HepG2 (cell line): ENCODE measurements at regions not wholly inside any gene's neighbourhood (a gene's known extent, or its start where the extent isn't known, plus 50 kb on each side); places are given as distances from the start of the nearest gene placed in this dataset.
A peak's percentile ranks its signal among the peaks of the same experiment; 100 is the strongest.

ENCODE experiments used
- AGO2 ChIP-seq: fragments of 200-400 bp; formaldehyde crosslinking; optimal IDR thresholded peaks from 2 replicates; pipeline ENCODE3; 2017; ENCODE audit warnings: mild to moderate bottlenecking, low read depth, low read length, moderate library complexity
- ARNT2 ChIP-seq: sonication (generic); formaldehyde crosslinking; IDR thresholded peaks from 2 replicates; pipeline ENCODE4 v1.8.0; 2022; ENCODE audit warnings: mild to moderate bottlenecking, low read depth, missing genetic modification reagents, moderate library complexity
- ATAD3A ChIP-seq: sonication (generic); formaldehyde crosslinking; IDR thresholded peaks from 2 replicates; pipeline ENCODE4 v1.4.0; 2020; ENCODE audit warnings: missing genetic modification reagents
- CREBL2 ChIP-seq: sonication (generic); formaldehyde crosslinking; IDR thresholded peaks from 2 replicates; pipeline ENCODE4 v1.8.1; 2023; ENCODE audit warnings: missing genetic modification reagents, mild to moderate bottlenecking, borderline replicate concordance
- EEA1 ChIP-seq: sonication (generic); formaldehyde crosslinking; IDR thresholded peaks from 2 replicates; pipeline ENCODE4 v1.5.1; 2020; ENCODE audit warnings: mild to moderate bottlenecking, missing genetic modification reagents, borderline replicate concordance
- FOXM1 ChIP-seq: sonication (generic); formaldehyde crosslinking; IDR thresholded peaks from 2 replicates; pipeline ENCODE4 v1.5.0; 2020; ENCODE audit warnings: missing genetic modification reagents
- FOXO1 ChIP-seq: sonication (generic); formaldehyde crosslinking; IDR thresholded peaks from 2 replicates; pipeline ENCODE4 v1.4.0; 2020; ENCODE audit warnings: missing genetic modification reagents
- MEIS2 ChIP-seq: sonication (generic); formaldehyde crosslinking; IDR thresholded peaks from 2 replicates; pipeline ENCODE4 v1.9.0; 2021; ENCODE audit warnings: mild to moderate bottlenecking, missing genetic modification reagents
- NR2F6 ChIP-seq, 2 experiments: IDR thresholded peaks; 2 replicates each; pipeline ENCODE4 v1.6.1; 2016; ENCODE audit warnings: antibody characterized with exemption in 1 of 2, mild to moderate bottlenecking in 1 of 2
- PATZ1 ChIP-seq: sonication (generic); formaldehyde crosslinking; IDR thresholded peaks from 2 replicates; pipeline ENCODE4 v1.4.0; 2020; ENCODE audit warnings: missing genetic modification reagents
- RARG ChIP-seq: sonication (generic); formaldehyde crosslinking; IDR thresholded peaks from 2 replicates; pipeline ENCODE4 v1.4.0; 2020; ENCODE audit warnings: low read depth, mild to moderate bottlenecking, missing genetic modification reagents
- SIX1 ChIP-seq: sonication (generic); formaldehyde crosslinking; IDR thresholded peaks from 2 replicates; pipeline ENCODE4 v1.4.0; 2020; ENCODE audit warnings: missing genetic modification reagents, borderline replicate concordance
- STAT5B ChIP-seq: sonication (generic); formaldehyde crosslinking; IDR thresholded peaks from 2 replicates; pipeline ENCODE4 v1.4.0; 2020; ENCODE audit warnings: missing genetic modification reagents
- TAF15 ChIP-seq: fragments of 200-400 bp; formaldehyde crosslinking; IDR thresholded peaks from one replicate; pipeline ENCODE4 v1.6.1; 2018; ENCODE audit warnings: mild to moderate bottlenecking, low read depth, low read length; ENCODE audit not compliant: poor library complexity, severe bottlenecking
- ZBTB39 ChIP-seq: sonication (generic); formaldehyde crosslinking; IDR thresholded peaks from 2 replicates; pipeline ENCODE4 v1.5.0; 2020; ENCODE audit warnings: missing genetic modification reagents
- ZMYM4 ChIP-seq: sonication (generic); formaldehyde crosslinking; IDR thresholded peaks from 2 replicates; pipeline ENCODE4 v1.8.1; 2023; ENCODE audit warnings: mild to moderate bottlenecking, missing genetic modification reagents
- ZNF292 ChIP-seq: sonication (generic); formaldehyde crosslinking; IDR thresholded peaks from 2 replicates; pipeline ENCODE4 v1.8.1; 2022; ENCODE audit warnings: mild to moderate bottlenecking, low read depth, missing genetic modification reagents, borderline replicate concordance
- ZNF383 ChIP-seq: sonication (generic); formaldehyde crosslinking; IDR thresholded peaks from 2 replicates; pipeline ENCODE4 v1.4.0; 2020; ENCODE audit warnings: missing genetic modification reagents, mild to moderate bottlenecking, borderline replicate concordance
- ZNF44 ChIP-seq: sonication (generic); formaldehyde crosslinking; IDR thresholded peaks from 2 replicates; pipeline ENCODE4 v1.5.1; 2020; ENCODE audit warnings: mild to moderate bottlenecking, missing genetic modification reagents
- ZNF567 ChIP-seq: sonication (generic); formaldehyde crosslinking; IDR thresholded peaks from 2 replicates; pipeline ENCODE4 v1.8.1; 2023; ENCODE audit warnings: mild to moderate bottlenecking, missing genetic modification reagents, borderline replicate concordance
- ZNF781 ChIP-seq: sonication (generic); formaldehyde crosslinking; IDR thresholded peaks from 2 replicates; pipeline ENCODE4 v1.5.1; 2020; ENCODE audit warnings: borderline replicate concordance, mild to moderate bottlenecking, missing genetic modification reagents; ENCODE audit errors: not compliant biosample characterization
- ZNF879 ChIP-seq: sonication (generic); formaldehyde crosslinking; IDR thresholded peaks from 2 replicates; pipeline ENCODE4 v1.8.1; 2023; ENCODE audit warnings: missing genetic modification reagents
- ZNF891 ChIP-seq: sonication (generic); formaldehyde crosslinking; IDR thresholded peaks from 2 replicates; pipeline ENCODE4 v1.5.0; 2020; ENCODE audit warnings: mild to moderate bottlenecking, missing genetic modification reagents
- TF ChIP-seq, protein P1 (sequence below): sonication (generic); formaldehyde crosslinking; IDR thresholded peaks from 2 replicates; pipeline ENCODE4 v1.5.0; 2020; ENCODE audit warnings: missing genetic modification reagents, mild to moderate bottlenecking, borderline replicate concordance
- TF ChIP-seq, protein P2 (sequence below): sonication (generic); formaldehyde crosslinking; IDR thresholded peaks from 2 replicates; pipeline ENCODE4 v1.5.0; 2020; ENCODE audit warnings: missing genetic modification reagents

DNA sequence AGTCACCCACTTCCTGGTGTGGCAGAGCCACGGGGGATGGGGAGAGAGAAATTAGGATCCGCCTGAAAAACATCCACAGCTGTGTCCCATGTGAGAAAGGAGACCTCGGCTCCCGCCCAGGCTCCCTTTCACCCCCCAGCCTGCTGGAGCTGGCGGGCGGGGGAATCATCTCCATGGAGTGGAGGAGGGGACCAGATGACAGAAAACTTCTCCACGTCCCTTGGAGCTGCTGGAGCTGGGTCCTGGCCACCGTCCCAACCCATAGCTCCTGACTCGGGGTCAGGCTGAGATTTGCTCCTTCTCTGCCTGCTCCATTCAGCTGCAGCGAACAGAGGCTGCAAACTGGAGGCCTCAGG is 113.8 kb downstream of the CEBPB start (continued):
- TF ChIP-seq CREBL2 (CRISPR knock-in tag) (0 out of 2 replicates have a peak, but pooled peaks have one; percentile 19), ATAD3A (CRISPR knock-in tag) (peak; percentile 83; the same call in 1 of the 2 replicates), STAT5B (CRISPR knock-in tag) (0 out of 2 replicates have a peak, but pooled peaks have one; percentile 37), RARG (no peak), ZNF292 (CRISPR knock-in tag) (no peak), EEA1 (CRISPR knock-in tag) (0 out of 2 replicates have a peak, but pooled peaks have one; percentile 4), AGO2 (peak; percentile 24), FOXM1 (CRISPR knock-in tag) (0 out of 2 replicates have a peak, but pooled peaks have one; percentile 35), TAF15 (no peak), PATZ1 (CRISPR knock-in tag) (0 out of 2 replicates have a peak, but pooled peaks have one; percentile 6), NR2F6 (IDR thresholded peaks at IDR 0.05) (0 out of 2 replicates have a peak, but pooled peaks have one; percentile 8), NR2F6 (CRISPR knock-in tag; IDR thresholded peaks at IDR 0.05) (no peak), ZNF879 (CRISPR knock-in tag) (no peak), ZNF891 (CRISPR knock-in tag) (peak; percentile 65; the same call in 1 of the 2 replicates), ARNT2 (CRISPR knock-in tag) (0 out of 2 replicates have a peak, but pooled peaks have one; percentile 50), ZNF567 (CRISPR knock-in tag) (0 out of 2 replicates have a peak, but pooled peaks have one; percentile 33), ZBTB39 (CRISPR knock-in tag) (peak; percentile 82; the same call in 1 of the 2 replicates), ZMYM4 (CRISPR knock-in tag) (0 out of 2 replicates have a peak, but pooled peaks have one; percentile 39), MEIS2 (CRISPR knock-in tag) (peak; percentile 6; the same call in 1 of the 2 replicates), ZNF781 (CRISPR knock-in tag) (no peak), SIX1 (CRISPR knock-in tag) (peak; percentile 10; the same call in 1 of the 2 replicates), FOXO1 (CRISPR knock-in tag) (peak; percentile 5; the same call in 1 of the 2 replicates), ZNF383 (CRISPR knock-in tag) (no peak), ZNF44 (CRISPR knock-in tag) (no peak)
- TF ChIP-seq, protein P1, sequence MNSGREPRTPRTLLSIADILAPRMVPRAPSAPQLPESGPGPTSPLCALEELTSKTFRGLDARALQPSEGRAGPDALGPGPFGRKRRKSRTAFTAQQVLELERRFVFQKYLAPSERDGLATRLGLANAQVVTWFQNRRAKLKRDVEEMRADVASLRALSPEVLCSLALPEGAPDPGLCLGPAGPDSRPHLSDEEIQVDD = 0 out of 2 replicates have a peak, but pooled peaks have one; percentile 5
- TF ChIP-seq, protein P2, sequence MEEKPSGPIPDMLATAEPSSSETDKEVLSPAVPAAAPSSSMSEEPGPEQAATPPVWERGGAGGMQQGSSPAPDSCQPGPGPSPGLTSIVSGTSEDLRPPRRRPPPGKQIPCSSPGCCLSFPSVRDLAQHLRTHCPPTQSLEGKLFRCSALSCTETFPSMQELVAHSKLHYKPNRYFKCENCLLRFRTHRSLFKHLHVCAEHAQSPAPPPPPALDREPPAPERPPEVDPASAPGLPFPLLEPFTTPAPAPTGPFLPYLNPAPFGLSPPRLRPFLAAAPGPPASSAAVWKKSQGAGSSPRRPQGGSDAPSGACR (CRISPR knock-in tag) = 0 out of 2 replicates have a peak, but pooled peaks have one; percentile 41
